ENCODE measurements at regions not wholly inside any gene's neighbourhood (a gene's known extent, or its start where the extent isn't known, plus 50 kb on each side); places are given as distances from the start of the nearest gene placed in this dataset.

DNA sequence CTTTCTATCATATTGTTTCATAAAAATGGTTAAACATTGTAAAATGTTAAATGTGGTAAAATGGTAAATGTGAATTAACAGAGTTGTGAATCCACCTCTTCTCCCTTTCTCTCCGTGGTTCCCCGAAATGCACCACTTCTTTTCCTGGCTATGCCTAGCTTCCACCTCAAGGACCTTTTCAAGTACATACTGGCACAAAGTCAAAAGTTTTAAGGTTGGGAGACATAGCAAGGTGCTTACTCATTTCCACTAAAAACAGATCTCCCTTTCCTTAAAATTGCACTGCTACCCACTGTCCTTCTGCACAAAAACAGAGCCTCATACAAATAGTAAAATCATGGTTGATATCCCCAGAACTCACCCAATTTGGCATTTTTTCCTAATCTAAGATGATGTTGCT, 558.2 kb downstream of the SLITRK6 start:
- Histone ChIP-seq H3K36me3 (no peaks in the 10 kb centered on the region), H3K4me1 (no peaks in the 10 kb centered on the region), H3K27ac (no peak overlapping the region), H3K27me3 (no peaks in the 10 kb centered on the region), H3K9me3 (no peaks in the 10 kb centered on the region), H3K9ac (ENCODE audit: low read depth in 2 of 2, low read length in 2 of 2) (no peak overlapping the region), H3K4me3 (no peak overlapping the region)
- TF ChIP-seq, protein P1, sequence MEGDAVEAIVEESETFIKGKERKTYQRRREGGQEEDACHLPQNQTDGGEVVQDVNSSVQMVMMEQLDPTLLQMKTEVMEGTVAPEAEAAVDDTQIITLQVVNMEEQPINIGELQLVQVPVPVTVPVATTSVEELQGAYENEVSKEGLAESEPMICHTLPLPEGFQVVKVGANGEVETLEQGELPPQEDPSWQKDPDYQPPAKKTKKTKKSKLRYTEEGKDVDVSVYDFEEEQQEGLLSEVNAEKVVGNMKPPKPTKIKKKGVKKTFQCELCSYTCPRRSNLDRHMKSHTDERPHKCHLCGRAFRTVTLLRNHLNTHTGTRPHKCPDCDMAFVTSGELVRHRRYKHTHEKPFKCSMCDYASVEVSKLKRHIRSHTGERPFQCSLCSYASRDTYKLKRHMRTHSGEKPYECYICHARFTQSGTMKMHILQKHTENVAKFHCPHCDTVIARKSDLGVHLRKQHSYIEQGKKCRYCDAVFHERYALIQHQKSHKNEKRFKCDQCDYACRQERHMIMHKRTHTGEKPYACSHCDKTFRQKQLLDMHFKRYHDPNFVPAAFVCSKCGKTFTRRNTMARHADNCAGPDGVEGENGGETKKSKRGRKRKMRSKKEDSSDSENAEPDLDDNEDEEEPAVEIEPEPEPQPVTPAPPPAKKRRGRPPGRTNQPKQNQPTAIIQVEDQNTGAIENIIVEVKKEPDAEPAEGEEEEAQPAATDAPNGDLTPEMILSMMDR (IDR thresholded peaks at IDR 0.05) = no peak
- intact Hi-C loops (cut with DNase I) = no loop called here
- DNase-seq = no peak

DNA sequence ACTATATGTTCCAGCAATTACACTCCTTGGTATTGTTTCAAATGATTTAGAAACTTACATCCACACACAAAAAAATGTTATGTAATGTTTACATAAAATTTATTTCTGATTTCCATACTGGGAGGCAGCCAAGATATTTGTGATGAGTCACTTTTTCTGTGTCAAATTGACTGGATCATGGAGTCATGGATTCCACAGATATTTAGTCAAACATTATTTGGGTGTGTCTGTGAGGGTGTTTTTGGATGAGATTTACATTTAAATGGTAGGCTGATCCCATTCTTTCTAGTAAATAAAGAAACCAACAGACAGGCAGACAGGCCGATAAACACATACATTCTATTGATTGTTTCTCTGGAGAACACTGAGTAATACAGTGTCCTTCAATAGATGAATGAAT, 562.8 kb downstream of the SLITRK6 start:
- no peak overlapping the region for H3K4me3 ChIP-seq
- H3K9ac ChIP-seq (ENCODE audit: low read depth in 2 of 2, low read length in 2 of 2) = no peak overlapping the region
- H3K27me3 ChIP-seq = no peaks in the 10 kb centered on the region
- no peaks in the 10 kb centered on the region for H3K36me3 ChIP-seq
- DNase-seq = no peak
- no peak overlapping the region for H3K27ac ChIP-seq
- TF ChIP-seq, protein P1 (IDR thresholded peaks at IDR 0.05) = no peak
- H3K4me1 ChIP-seq = no peaks in the 10 kb centered on the region
- no peaks in the 10 kb centered on the region for H3K9me3 ChIP-seq
- intact Hi-C loops (cut with DNase I) = no loop called here

DNA sequence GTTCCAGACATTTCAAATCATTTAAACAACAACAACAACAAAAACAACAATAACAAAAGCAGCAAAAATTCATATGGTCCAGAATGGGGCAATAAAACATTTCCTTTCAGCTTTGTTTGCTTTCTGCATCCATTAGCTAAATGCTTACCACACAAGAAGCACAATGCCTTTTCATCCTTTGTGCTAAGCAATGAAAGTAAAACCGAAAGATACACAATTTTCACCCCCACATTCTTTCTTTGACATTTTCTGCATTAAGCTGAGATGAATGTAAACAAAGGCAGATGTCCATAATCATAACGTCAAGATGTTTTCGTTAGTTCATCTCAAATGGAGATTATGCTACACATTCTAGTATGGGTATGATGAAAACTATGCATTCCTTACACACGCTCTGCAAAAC, 568.5 kb downstream of the SLITRK6 start:
- Histone ChIP-seq H3K9me3 (no peaks in the 10 kb centered on the region), H3K36me3 (no peaks in the 10 kb centered on the region), H3K4me1 (no peaks in the 10 kb centered on the region), H3K27ac (no peak overlapping the region), H3K9ac (ENCODE audit: low read depth in 2 of 2, low read length in 2 of 2) (no peak overlapping the region), H3K4me3 (no peak overlapping the region), H3K27me3 (no peaks in the 10 kb centered on the region)
- TF ChIP-seq, protein P1 (IDR thresholded peaks at IDR 0.05) = no peak
- intact Hi-C loops (cut with DNase I) = no loop called here
- DNase-seq = no peak

DNA sequence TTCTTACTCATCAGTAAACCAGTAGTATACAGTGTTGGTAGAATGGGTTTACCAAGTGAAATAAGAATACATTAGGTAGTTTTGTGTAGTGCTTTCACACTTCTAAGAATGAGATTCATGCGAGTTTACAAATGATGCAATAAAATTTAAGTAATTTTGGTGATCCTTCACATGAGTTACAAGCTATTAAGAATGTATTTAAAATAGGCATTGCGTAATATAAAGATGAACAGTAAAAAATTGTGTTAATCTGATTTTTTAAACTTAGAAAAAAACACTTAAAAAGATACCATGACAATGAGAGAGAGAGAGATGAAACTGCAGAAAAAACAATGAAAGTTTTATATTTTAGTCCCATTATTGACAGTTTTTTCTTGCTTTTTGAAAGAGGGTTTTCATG, 570.5 kb downstream of the SLITRK6 start:
- H3K4me3 ChIP-seq = no peak overlapping the region
- no peak overlapping the region for H3K9ac ChIP-seq (ENCODE audit: low read depth in 2 of 2, low read length in 2 of 2)
- no peak overlapping the region for H3K27ac ChIP-seq
- intact Hi-C loops (cut with DNase I) = no loop called here
- H3K27me3 ChIP-seq = no peaks in the 10 kb centered on the region
- no peaks in the 10 kb centered on the region for H3K4me1 ChIP-seq
- no peaks in the 10 kb centered on the region for H3K36me3 ChIP-seq
- TF ChIP-seq, protein P1 (IDR thresholded peaks at IDR 0.05) = no peak
- DNase-seq = no peak
- no peaks in the 10 kb centered on the region for H3K9me3 ChIP-seq

DNA sequence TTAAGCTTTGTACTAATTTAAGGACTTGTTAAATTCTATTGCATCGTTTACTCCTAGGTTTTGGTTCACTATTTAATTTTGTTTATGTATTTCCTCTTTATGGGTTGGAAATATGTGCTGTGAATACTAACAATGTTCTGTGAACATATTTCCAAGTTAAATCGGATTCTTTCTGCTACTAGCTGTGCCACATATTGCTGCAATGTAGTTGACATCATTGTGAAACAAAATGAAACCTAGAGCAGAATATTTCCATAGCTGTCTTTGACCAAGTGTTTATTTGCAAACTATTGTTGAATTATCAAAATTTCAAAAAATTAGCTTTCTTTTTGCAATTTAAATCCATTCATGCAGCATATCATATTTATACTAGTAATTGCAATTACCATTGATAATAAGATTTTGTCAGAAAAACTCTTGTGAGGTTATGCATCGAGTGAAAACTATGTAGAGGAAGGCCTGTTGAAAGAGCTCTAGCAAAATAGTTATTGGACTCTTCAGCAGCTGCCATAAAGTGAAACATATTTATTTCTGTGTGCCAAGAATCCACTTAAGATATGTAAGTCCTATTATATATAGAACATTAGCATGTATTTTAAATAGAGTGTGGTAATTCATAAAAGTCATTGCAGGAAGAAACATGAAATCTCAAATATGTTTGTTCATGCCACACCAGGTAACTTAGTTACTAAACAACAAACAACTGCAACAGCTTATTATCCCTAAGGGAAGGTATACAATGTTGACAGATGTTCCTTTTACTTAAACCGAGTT, 575.1 kb downstream of the SLITRK6 start:
- H3K9me3 ChIP-seq = no peaks in the 10 kb centered on the region
- no peaks in the 10 kb centered on the region for H3K4me1 ChIP-seq
- TF ChIP-seq, protein P1 (IDR thresholded peaks at IDR 0.05) = no peak
- intact Hi-C loops (cut with DNase I) = no loop called here
- no peak overlapping the region for H3K4me3 ChIP-seq
- no peaks in the 10 kb centered on the region for H3K36me3 ChIP-seq
- H3K27me3 ChIP-seq = no peaks in the 10 kb centered on the region
- no peak overlapping the region for H3K9ac ChIP-seq (ENCODE audit: low read depth in 2 of 2, low read length in 2 of 2)
- no peak for DNase-seq
- no peak overlapping the region for H3K27ac ChIP-seq
